Endothelial cell of umbilical vein (primary cell): ENCODE measurements at regions not wholly inside any gene's neighbourhood (a gene's known extent, or its start where the extent isn't known, plus 50 kb on each side); places are given as distances from the start of the nearest gene placed in this dataset.

Experiments
- BruUV-seq: library from RNA; stranded (reverse); fragments of 400-500 nt; replicated peaks from 2 replicates; lab custom pipeline; 2021; lab: Mats Ljungman, UMichigan
- CTCF ChIA-PET: fragments of 300-600, 350-600 bp; sonication (Branson Sonifier 250); formaldehyde crosslinking; loops from one replicate; lab custom pipeline; 2021; ENCODE audit warnings: antibody characterized with exemption, inconsistent platforms; lab: Charles Lee
- POLR2A ChIA-PET: fragments of 300-600, 350-600 bp; sonication (Branson Sonifier 250); formaldehyde crosslinking; loops from one replicate; lab custom pipeline; 2021; ENCODE audit warnings: antibody characterized with exemption, inconsistent platforms; lab: Charles Lee
- DNase-seq: peaks from one replicate; pipeline ENCODE4 v3.0.0-alpha.2; 2011; ENCODE audit warnings: low read depth, low spot score
- FAIRE-seq: peaks from 2 replicates; lab custom pipeline; 2011; peaks lifted over from hg19 to GRCh38; lab: Jason Lieb, UNC
- H2AFZ ChIP-seq: 2 replicates; pipeline ENCODE4 v1.6.0; 2012; ENCODE audit warnings: low read depth, low read length, control low read depth, inconsistent platforms
- H3K27ac ChIP-seq: 2 replicates; pipeline ENCODE4 v1.5.1; 2011; ENCODE audit warnings: low read depth, mild to moderate bottlenecking, control low read depth, low read length, moderate library complexity; ENCODE audit not compliant: insufficient read depth
- H3K27me3 ChIP-seq, 2 experiments: 2 replicates each; pipeline versions ENCODE4 v1.6.0 to v1.6.1; 2011; ENCODE audit warnings: low read length in 2 of 2, mixed read lengths in 1 of 2; ENCODE audit not compliant: control insufficient read depth in 2 of 2, insufficient read depth in 2 of 2
- H3K36me3 ChIP-seq, 2 experiments: 2 replicates in 1 of 2; 3 replicates in 1 of 2; pipeline ENCODE4 v1.5.1; 2011; ENCODE audit warnings: low read length in 2 of 2, mild to moderate bottlenecking in 1 of 2, moderate library complexity in 1 of 2; ENCODE audit not compliant: control insufficient read depth in 2 of 2, insufficient read depth in 2 of 2; ENCODE audit errors: extremely low read depth in 1 of 2
- H3K4me1 ChIP-seq: 3 replicates; pipeline ENCODE4 v1.5.1; 2011; ENCODE audit warnings: mild to moderate bottlenecking, low read length; ENCODE audit not compliant: control insufficient read depth, insufficient read depth; ENCODE audit errors: extremely low read depth
- H3K4me2 ChIP-seq: 2 replicates; pipeline ENCODE4 v1.6.1; 2011; ENCODE audit warnings: low read length, control low read depth, mixed read lengths; ENCODE audit not compliant: insufficient read depth
- H3K4me3 ChIP-seq, 3 experiments: fragments of 200-600 bp in 1 of 3; sonication (generic), shearing (Covaris generic) in 1 of 3; replicated peaks in 1 of 3; 2 replicates each; pipeline ENCODE4 v1.5.1; 2011 to 2016; ENCODE audit warnings: control low read depth in 3 of 3, low read length in 3 of 3, mild to moderate bottlenecking in 2 of 3, inconsistent platforms in 1 of 3, low read depth in 1 of 3, moderate library complexity in 1 of 3; ENCODE audit not compliant: insufficient read depth in 1 of 3
- H3K79me2 ChIP-seq: 2 replicates; pipeline ENCODE4 v1.6.0; 2012; ENCODE audit warnings: low read length, inconsistent platforms; ENCODE audit not compliant: control insufficient read depth, insufficient read depth
- H3K9ac ChIP-seq: replicated peaks from 2 replicates; pipeline ENCODE3; 2011; ENCODE audit warnings: low read length, control low read depth; ENCODE audit not compliant: insufficient read depth; ENCODE audit errors: extremely low read depth
- H3K9me1 ChIP-seq: replicated peaks from 3 replicates; pipeline ENCODE4 v1.6.0; 2011; ENCODE audit warnings: mild to moderate bottlenecking, low read length; ENCODE audit not compliant: control insufficient read depth, insufficient read depth; ENCODE audit errors: extremely low read depth
- H3K9me3 ChIP-seq: replicated peaks from 2 replicates; pipeline ENCODE4 v1.5.1; 2012; ENCODE audit warnings: low read length, inconsistent platforms; ENCODE audit not compliant: control insufficient read depth, insufficient read depth
- H4K20me1 ChIP-seq: replicated peaks from 2 replicates; pipeline ENCODE3; 2011; ENCODE audit warnings: mild to moderate bottlenecking, low read length; ENCODE audit not compliant: control insufficient read depth, insufficient read depth; ENCODE audit errors: extremely low read depth
- CTCF ChIP-seq, 2 donors: IDR thresholded peaks; 1 replicate in 1 of 2; 2 replicates in 1 of 2; pipeline ENCODE4 v1.5.1; 2011; ENCODE audit warnings: low read length in 2 of 2, mild to moderate bottlenecking in 2 of 2, moderate library complexity in 2 of 2, control low read depth in 1 of 2, inconsistent platforms in 1 of 2, low read depth in 1 of 2; ENCODE audit not compliant: insufficient read depth in 1 of 2; ENCODE audit errors: extremely low read depth in 1 of 2
- EZH2 ChIP-seq: IDR thresholded peaks from 2 replicates; pipeline ENCODE4 v1.6.1; 2012; ENCODE audit warnings: borderline replicate concordance, low read depth, mild to moderate bottlenecking, moderate library complexity, low read length, inconsistent platforms; ENCODE audit not compliant: severe bottlenecking
- FOS ChIP-seq: IDR thresholded peaks from 2 replicates; pipeline ENCODE4 v1.6.1; 2011; ENCODE audit warnings: mild to moderate bottlenecking, low read length, moderate library complexity, borderline replicate concordance; ENCODE audit not compliant: insufficient read depth
- GATA2 ChIP-seq: IDR thresholded peaks from 2 replicates; pipeline ENCODE4 v1.7.0; 2011; ENCODE audit warnings: low read depth, mild to moderate bottlenecking, moderate library complexity, mixed read lengths, low read length; ENCODE audit not compliant: insufficient read length, insufficient read depth
- JUN ChIP-seq: IDR thresholded peaks from 2 replicates; pipeline ENCODE4 v1.6.1; 2011; ENCODE audit warnings: borderline replicate concordance, low read depth; ENCODE audit not compliant: insufficient read length, insufficient read depth
- MAX ChIP-seq: IDR thresholded peaks from 2 replicates; pipeline ENCODE4 v1.6.1; 2011; ENCODE audit not compliant: insufficient read depth, insufficient read length
- MYC ChIP-seq: IDR thresholded peaks from one replicate; pipeline ENCODE4 v1.6.1; 2011; ENCODE audit warnings: mild to moderate bottlenecking, low read depth, low read length
- POLR2A ChIP-seq: IDR thresholded peaks from 2 replicates; pipeline ENCODE4 v1.6.1; 2012; ENCODE audit warnings: low read depth, mild to moderate bottlenecking, control low read depth, low read length
- POLR2AphosphoS5 ChIP-seq: IDR thresholded peaks from 2 replicates; pipeline ENCODE4 v1.6.1; 2012; ENCODE audit warnings: low read depth, mild to moderate bottlenecking, control low read depth, low read length, moderate library complexity; ENCODE audit not compliant: insufficient read depth
- dilution Hi-C: fragments of 300-500 bp; cut with MboI; formaldehyde crosslinking; loops from one replicate; pipeline ENCODE4 v1.15.0; 2019; ENCODE audit warnings: low sequenced_read_pairs; ENCODE audit not compliant: extremely low pct_ligation_motif_present
- intact Hi-C: fragments of 100-400 bp; cut with micrococcal nuclease; formaldehyde crosslinking; loops from one replicate; pipeline ENCODE4 v1.10.0; 2022

DNA sequence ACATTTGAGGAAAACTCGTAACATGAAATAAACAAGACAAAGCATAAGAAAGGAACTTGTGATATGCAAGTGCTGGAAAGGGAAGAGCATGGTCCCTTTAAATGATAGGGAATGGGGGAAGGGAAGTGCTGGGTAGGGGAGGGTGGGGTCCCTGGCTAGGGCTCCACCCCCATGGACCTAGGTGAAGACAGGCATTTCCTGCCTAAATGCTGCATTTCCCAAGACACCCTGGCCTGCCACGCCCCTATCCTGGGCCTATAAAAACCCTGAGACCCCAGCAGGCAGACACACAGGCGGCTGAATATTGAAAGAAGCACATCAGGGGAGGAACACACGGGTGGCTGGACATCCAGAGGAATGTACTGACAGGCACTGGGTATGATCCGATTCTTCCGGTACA is 499.9 kb downstream of the ZEB2 start:
- H3K4me1 ChIP-seq = no peaks in the 10 kb centered on the region
- no peak overlapping the region for H3K4me3 ChIP-seq
- CTCF ChIA-PET = no interaction called here
- TF ChIP-seq JUN (no peak), POLR2A (no peak), FOS (no peak)
- no peak overlapping the region for H3K9ac ChIP-seq
- no peak overlapping the region for H2AFZ ChIP-seq
- intact Hi-C loops = no loop called here
- no peak for FAIRE-seq
- dilution Hi-C loops = no loop called here
- POLR2A ChIA-PET = no interaction called here
- no peaks in the 10 kb centered on the region for H3K9me1 ChIP-seq
- BruUV-seq = no TSS peak
- no peak overlapping the region for H3K27ac ChIP-seq
- H3K4me2 ChIP-seq = no peak overlapping the region
- H4K20me1 ChIP-seq = no peaks in the 10 kb centered on the region
- no peaks in the 10 kb centered on the region for H3K79me2 ChIP-seq
- no peaks in the 10 kb centered on the region for H3K27me3 ChIP-seq
- no peaks in the 10 kb centered on the region for H3K36me3 ChIP-seq
- no peaks in the 10 kb centered on the region for H3K9me3 ChIP-seq
- no peak for DNase-seq

DNA sequence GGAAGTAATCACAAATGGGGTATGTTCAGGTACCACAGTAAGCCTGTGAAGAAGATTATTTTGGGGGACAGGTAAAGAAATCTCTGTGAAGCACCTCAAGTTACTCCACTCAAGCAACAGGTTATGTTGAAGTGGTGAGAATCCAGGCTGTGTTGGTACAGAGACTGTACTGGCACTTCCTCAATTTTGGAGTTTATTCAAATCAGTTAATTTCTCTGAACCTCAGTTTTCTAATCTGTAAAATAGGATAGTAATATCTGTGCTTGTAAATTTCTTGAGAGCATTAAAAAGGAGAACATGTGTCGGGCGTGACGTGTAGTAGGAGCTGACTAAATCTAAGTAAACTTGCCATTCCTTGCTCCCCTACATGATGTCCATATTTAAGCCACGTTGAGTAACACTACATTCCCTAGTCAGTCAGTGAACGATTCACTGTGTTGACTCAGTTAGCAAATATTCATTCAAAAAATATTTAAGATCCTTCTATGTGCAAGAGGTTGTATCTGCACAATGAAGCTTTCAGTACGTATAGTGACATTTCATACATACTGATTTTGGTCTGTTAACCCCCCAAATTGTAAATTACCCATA is 504.2 kb downstream of the ZEB2 start:
- H3K27ac ChIP-seq = no peak overlapping the region
- H3K9ac ChIP-seq = no peak overlapping the region
- H3K4me3 ChIP-seq = no peak overlapping the region
- TF ChIP-seq GATA2 = no peak
- no peak for TF ChIP-seq MYC
- no peak for TF ChIP-seq POLR2AphosphoS5
- no peak for TF ChIP-seq MAX
- no peak for TF ChIP-seq POLR2A
- TF ChIP-seq JUN = no peak
- no peak for TF ChIP-seq CTCF (IDR thresholded peaks at IDR 0.05; ENCODE audit: extremely low read depth in 1 of 2, insufficient read depth in 1 of 2, low read depth in 1 of 2, low read length in 2 of 2)
- TF ChIP-seq EZH2 = no peak
- TF ChIP-seq FOS = no peak
- DNase-seq = no peak
- FAIRE-seq = no peak
- BruUV-seq = no TSS peak
- H3K9me3 ChIP-seq = no peaks in the 10 kb centered on the region
- H3K36me3 ChIP-seq = no peaks in the 10 kb centered on the region
- H3K27me3 ChIP-seq = no peaks in the 10 kb centered on the region
- no peaks in the 10 kb centered on the region for H3K9me1 ChIP-seq
- no peak overlapping the region for H2AFZ ChIP-seq
- CTCF ChIA-PET = no interaction called here
- H4K20me1 ChIP-seq = no peaks in the 10 kb centered on the region
- POLR2A ChIA-PET = no interaction called here
- no peak overlapping the region for H3K4me2 ChIP-seq
- H3K4me1 ChIP-seq = no peaks in the 10 kb centered on the region
- dilution Hi-C loops (no loop called here), intact Hi-C loops (no loop called here)
- no peaks in the 10 kb centered on the region for H3K79me2 ChIP-seq
